Fibroblast of lung (primary cell): ENCODE measurements at regions not wholly inside any gene's neighbourhood (a gene's known extent, or its start where the extent isn't known, plus 50 kb on each side); places are given as distances from the start of the nearest gene placed in this dataset.

Experiments
- EZH2 ChIP-seq: IDR thresholded peaks from 2 replicates; pipeline ENCODE4 v1.5.1; 2012; ENCODE audit warnings: low read length, control low read depth, mild to moderate bottlenecking; ENCODE audit errors: missing control alignments
- TF ChIP-seq, protein P1 (sequence below), 2 donors: IDR thresholded peaks in 1 of 2; conservative IDR thresholded peaks in 1 of 2; 1 replicate in 1 of 2; 2 replicates in 1 of 2; pipeline ENCODE4 v1.5.1; 2011 to 2012; ENCODE audit warnings: low read length in 2 of 2, control low read depth in 1 of 2, inconsistent platforms in 1 of 2, low read depth in 1 of 2, mild to moderate bottlenecking in 1 of 2

DNA sequence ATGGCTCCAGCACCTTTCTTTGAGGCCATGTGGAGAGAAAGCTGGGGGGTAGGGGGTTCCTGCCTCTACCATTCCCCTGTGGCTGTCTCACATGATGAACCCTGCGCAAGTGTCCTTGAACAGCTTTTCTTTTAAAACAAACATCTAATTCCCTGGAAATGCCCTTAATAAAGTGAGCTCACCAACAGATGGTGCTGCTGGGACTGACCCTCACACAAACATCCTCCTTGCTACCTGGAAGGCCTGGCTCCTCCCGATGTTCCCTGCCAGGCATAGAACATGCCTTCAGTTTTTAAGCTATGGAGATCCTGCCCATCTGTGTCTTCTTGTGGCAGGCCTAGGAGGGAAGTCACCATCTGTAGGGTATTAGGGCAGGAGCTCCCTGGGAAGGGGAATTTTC is 60.7 kb upstream of the GATA6 start:
- TF ChIP-seq, protein P1, sequence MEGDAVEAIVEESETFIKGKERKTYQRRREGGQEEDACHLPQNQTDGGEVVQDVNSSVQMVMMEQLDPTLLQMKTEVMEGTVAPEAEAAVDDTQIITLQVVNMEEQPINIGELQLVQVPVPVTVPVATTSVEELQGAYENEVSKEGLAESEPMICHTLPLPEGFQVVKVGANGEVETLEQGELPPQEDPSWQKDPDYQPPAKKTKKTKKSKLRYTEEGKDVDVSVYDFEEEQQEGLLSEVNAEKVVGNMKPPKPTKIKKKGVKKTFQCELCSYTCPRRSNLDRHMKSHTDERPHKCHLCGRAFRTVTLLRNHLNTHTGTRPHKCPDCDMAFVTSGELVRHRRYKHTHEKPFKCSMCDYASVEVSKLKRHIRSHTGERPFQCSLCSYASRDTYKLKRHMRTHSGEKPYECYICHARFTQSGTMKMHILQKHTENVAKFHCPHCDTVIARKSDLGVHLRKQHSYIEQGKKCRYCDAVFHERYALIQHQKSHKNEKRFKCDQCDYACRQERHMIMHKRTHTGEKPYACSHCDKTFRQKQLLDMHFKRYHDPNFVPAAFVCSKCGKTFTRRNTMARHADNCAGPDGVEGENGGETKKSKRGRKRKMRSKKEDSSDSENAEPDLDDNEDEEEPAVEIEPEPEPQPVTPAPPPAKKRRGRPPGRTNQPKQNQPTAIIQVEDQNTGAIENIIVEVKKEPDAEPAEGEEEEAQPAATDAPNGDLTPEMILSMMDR (conservative IDR thresholded peaks at IDR 0.05 in 1 of 2, IDR thresholded peaks at IDR 0.05 in 1 of 2; ENCODE audit: low read depth in 1 of 2, low read length in 2 of 2): peak in 1 of 2 donors; percentile 19
- no peak for TF ChIP-seq EZH2
